HG03060 (cell line): ENCODE measurements at regions not wholly inside any gene's neighbourhood (a gene's known extent, or its start where the extent isn't known, plus 50 kb on each side); places are given as distances from the start of the nearest gene placed in this dataset.

Experiments
- ATAC-seq: cut with Tn5 transposase; IDR thresholded peaks from one replicate; pipeline ENCODE4 v1.9.1; 2021; ENCODE audit warnings: low read depth, moderate number of reproducible peaks; ENCODE audit not compliant: unreplicated experiment

- no peak for ATAC-seq
Observed at GRCh38 chr5:167964529-167964928, 326.9 kb upstream of the WWC1 start.

DNA sequence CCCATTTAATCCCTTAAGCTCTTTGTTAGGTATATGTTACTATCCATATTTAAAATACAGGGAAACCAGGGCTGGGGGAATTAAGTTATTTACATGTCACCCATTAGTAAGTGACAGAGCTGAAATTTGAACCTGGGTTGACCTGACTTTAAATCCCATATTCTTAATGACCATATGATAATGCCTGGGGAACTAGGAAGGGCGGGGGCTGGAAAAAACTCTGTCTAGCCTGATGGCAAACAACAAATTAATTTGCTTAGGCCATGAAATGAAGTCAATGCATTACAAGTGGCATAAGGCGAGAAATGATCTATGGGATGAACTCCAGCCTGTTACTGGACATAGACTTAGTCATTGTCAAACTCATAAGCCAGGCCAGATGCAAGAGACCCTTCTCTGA lies 325.7 kb upstream of the WWC1 start:
- ATAC-seq: no peak

GRCh38 chr5:167966979-167967378 lies 324.5 kb upstream of the WWC1 start:
- ATAC-seq: no peak

GRCh38 chr5:167967494-167968177 lies 323.8 kb upstream of the WWC1 start:
- no peak for ATAC-seq

GRCh38 chr5:167968837-167969236 lies 322.6 kb upstream of the WWC1 start:
- ATAC-seq: no peak

DNA sequence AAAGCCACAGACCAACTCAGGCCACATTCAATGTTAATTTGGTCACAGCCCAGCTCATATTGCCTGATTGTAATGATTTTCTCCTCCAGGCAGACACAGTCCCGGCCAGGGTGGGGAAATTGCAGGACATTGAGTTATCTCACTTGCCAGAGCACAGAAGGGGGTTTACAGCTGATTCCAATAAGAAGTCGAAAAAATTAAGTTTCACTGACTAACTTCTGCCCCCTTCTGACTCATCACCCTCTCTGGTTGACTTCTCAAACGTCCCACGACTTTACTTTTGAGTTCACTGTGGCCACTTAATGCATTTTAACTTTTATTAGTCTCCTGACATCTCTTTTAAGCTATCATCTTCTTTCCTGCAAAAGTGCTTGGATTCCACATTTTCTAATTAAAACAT lies 321.4 kb upstream of the WWC1 start:
- no peak for ATAC-seq

GRCh38 chr5:167971706-167972105 lies 319.7 kb upstream of the WWC1 start:
- ATAC-seq: no peak

DNA sequence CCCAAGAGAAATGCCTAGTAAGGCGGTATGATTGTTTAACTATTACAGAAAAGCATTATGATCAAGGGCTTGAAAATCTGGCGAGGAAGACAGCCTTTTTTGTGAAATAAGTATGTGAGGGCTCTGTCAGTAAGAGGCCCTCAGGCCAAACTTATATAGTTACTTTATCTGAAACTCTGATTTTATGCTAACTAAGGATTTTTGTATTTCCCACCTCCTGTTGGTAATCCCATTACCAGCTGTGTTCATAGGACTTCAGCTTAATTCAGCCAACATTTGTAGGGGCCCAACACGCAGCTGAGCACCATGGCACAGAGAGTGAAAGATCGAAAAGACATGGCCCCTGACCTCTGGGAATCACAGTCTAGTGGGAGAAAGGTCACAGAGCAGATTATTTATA lies 318.3 kb upstream of the WWC1 start:
- no peak for ATAC-seq

DNA sequence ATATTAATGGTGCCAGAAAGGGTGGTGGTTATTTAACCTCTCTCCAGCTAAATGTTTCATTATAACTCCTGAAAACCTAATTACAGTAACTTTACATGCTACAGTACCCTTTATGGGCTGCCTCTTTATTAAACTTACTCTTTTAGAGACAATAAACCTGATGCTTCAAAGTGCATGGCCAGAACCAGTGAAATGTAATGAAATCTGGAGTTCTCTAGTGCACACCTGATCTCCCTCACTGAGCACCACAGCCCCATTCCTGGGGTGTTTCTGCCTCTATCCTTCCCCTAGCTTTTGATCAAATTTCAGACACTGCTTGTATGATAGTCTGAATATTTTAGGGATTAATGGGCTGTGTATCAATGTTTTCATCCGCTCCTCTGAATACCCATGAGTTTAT lies 306.5 kb upstream of the WWC1 start:
- no peak for ATAC-seq

- ATAC-seq: no peak
Observed at GRCh38 chr5:167985373-167985772, 306.1 kb upstream of the WWC1 start.

GRCh38 chr5:167987490-167988280 lies 303.8 kb upstream of the WWC1 start:
- ATAC-seq: no peak

DNA sequence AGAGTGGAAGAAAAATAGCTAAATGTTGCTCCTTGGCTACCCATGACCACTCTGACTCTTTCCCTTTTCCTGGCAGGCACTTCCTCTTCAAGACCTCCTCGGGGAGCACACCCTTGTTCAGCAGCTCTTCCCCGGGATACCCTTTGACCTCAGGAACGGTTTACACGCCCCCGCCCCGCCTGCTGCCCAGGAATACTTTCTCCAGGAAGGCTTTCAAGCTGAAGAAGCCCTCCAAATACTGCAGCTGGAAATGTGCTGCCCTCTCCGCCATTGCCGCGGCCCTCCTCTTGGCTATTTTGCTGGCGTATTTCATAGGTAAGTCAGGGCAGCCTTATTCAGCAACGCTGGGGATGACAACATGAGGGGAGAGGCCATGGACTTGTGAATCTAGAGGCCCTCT lies 298.6 kb upstream of the WWC1 start:
- no peak for ATAC-seq

DNA sequence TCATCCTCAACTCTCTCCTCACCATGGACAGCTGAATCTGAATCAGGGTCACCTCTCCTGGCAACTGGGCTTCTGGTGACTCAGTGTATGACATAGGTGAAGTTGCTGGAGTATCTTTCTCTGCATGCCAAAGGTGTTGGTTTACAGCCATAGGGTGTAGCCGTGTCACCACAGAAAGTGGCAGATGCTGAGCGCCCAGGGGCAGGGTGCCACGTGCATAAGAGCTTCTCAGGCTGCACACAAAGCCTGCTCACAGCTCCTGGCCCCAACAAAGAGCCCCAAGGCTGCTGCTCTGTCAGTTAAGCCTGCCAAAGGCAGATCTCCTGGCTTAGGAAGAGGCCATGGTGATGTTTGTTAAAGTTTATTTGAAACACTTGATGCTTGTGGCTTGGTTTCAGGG lies 297.7 kb upstream of the WWC1 start:
- ATAC-seq: no peak

DNA sequence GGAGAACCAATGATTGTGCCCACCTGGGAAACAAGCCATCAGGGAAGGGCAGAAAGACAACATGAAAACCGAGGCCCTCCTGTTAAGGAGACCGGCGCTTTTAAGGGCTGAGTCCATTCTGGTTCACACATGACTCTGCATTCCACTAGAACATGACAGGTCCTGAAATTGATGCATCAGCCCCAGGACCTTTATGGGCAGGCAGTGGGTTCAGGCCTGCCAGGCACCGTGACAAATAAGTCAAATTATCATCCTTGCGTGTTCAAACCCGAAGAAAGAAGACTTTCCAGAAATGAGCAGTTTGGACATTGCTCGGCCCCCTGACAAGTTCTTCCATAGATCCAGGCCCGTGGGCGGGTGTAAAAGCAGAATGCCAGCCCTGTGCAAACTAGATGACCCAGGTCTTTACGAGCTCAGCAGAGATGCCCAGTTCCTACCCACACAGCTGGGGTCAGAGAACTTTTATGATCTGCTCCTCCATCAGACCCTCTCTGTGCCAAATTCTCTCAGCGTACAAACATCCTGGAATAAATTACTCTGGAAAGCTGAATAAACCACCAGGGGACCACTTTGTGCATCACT lies 295.5 kb upstream of the WWC1 start:
- ATAC-seq: no peak

GRCh38 chr5:167998148-167998767 lies 293.2 kb upstream of the WWC1 start:
- ATAC-seq: no peak

DNA sequence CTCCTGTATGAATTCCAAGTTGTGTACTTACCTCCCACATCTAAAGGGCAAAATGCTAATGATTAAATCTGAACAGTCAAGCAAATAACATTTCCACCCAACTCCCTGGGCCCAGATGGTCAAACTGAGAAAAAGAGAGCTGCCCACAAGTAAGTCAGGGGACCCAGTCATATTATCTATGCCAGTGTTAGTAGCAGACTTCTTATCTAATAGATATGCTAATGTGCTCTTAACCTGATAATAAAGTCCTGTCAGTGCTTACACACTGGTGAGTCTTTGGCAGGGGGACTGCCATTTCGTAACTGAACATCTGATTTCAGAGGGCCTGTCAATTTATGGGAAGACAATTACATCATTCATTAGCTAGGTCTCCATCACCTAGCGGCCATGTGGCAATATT lies 292.3 kb upstream of the WWC1 start:
- no peak for ATAC-seq

GRCh38 chr5:168001318-168001717 lies 290.1 kb upstream of the WWC1 start:
- no peak for ATAC-seq

- ATAC-seq: no peak
Observed at GRCh38 chr5:168002116-168002515, 289.3 kb upstream of the WWC1 start.

DNA sequence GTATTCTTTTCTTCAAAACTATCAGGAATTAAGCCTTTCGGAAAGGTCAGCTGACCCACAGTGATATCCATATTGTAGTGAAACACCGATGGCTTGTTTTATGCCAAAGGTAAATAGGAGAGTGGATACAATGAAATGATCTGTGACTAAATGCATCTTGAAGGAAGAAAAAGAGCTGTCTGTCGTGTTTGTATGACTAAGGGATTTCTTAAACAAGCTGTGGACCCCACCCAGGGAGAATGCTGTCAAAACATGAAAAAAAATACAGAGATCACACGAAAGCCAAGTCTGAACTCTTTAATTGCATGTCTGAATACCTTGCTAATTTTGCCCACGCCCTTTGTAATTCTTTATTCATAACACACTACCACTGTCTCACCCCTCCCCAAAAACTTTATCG lies 286.4 kb upstream of the WWC1 start:
- ATAC-seq: no peak

DNA sequence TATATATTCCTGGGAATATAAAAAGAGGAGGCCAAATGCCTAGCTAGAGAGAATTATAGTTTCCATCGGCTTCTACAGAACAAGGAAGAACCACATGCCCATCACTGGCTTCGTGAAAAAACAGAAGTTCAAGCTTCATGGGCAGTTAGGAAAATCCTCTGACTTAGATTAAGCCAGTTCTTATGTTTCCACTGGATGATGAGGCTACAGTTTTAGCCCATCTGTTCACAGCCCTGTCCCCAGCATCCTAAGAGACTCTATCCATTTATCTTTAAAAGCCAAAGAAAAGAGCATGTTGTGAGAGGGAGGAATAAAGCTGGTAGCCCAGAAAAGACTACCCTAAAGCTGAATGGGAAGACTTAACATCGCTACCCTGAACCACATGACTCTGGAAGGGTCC lies 285.5 kb upstream of the WWC1 start:
- no peak for ATAC-seq

DNA sequence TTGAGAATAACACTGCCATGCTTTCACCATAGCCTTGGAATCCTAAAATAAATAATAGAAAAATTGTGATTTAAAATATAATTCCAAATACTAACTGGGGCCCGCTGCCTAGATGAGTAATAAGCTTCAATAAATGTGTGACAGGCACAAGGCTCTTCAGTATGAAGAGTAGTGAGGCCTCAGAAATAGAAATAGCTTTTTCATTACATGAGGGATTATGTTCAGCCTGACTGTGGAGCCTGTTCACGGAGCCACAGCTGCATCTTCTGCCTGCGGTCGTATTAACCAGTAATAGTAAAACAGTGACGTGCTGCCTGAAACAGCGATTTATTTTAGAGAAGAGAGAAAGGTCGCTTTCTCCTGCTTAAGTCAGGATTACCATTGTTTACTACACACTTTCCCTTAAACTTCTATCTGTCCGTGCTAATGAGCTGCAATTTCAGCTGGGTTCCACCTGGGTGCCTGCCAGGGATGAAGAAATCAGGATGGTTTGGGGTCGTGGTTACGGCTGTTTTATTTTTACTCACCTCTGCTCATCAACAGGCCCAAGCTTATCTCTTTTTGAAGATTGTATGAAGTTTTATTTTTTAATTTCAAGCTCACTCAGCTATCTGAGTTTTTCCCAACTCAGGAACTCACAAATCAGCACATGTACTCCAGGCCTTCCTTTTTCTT lies 284.9 kb upstream of the WWC1 start:
- no peak for ATAC-seq
